Ovary (tissue), 3 donors: ENCODE measurements at regions not wholly inside any gene's neighbourhood (a gene's known extent, or its start where the extent isn't known, plus 50 kb on each side); places are given as distances from the start of the nearest gene placed in this dataset.

ENCODE experiments used
- CTCF ChIP-seq, 3 donors: fragments of 450-650 bp in 2 of 3; fragments of 200-600 bp in 1 of 3; IDR thresholded peaks; one replicate each; pipeline versions ENCODE4 v1.5.1 to v1.8.0; 2016 to 2022; ENCODE audit warnings: antibody characterized with exemption in 3 of 3, mild to moderate bottlenecking in 1 of 3
- EP300 ChIP-seq: sonication (generic); formaldehyde crosslinking; IDR thresholded peaks from one replicate; pipeline ENCODE4 v1.6.1; 2017; ENCODE audit warnings: antibody characterized with exemption
- POLR2A ChIP-seq: fragments of 450-650 bp; IDR thresholded peaks from one replicate; pipeline ENCODE4 v1.6.1; 2017; ENCODE audit warnings: antibody characterized with exemption, mild to moderate bottlenecking, moderate library complexity
- donor health status: DM: no; HTN: no; CAD: no.

DNA sequence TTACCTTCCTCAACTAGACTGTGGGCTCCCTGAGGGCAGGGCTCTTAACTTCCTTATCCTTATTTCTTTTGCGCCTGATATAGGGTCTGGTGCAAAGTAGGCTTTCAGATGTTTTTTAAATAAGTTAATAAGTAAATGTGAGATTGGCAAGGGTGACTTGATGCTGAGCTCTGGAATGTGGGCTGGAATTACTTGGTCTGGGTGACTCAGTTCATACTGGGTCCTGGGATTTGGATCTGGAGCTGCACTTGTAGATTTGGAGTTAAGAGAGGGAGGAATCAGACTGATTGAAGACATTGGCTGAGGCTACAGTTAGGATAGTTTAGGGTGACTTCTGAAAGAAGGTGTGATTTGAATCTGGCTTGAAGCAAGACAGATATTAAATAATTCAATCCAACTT lies 190.9 kb downstream of the GIPC2 start:
- no peak for TF ChIP-seq CTCF (IDR thresholded peaks at IDR 0.05)
- no peak for TF ChIP-seq POLR2A
- TF ChIP-seq EP300: no peak
